Endothelial cell of umbilical vein (primary cell): ENCODE measurements at regions not wholly inside any gene's neighbourhood (a gene's known extent, or its start where the extent isn't known, plus 50 kb on each side); places are given as distances from the start of the nearest gene placed in this dataset.

Experiments
- BruUV-seq: library from RNA; stranded (reverse); fragments of 400-500 nt; replicated peaks from 2 replicates; lab custom pipeline; 2021; lab: Mats Ljungman, UMichigan
- CTCF ChIA-PET: fragments of 300-600, 350-600 bp; sonication (Branson Sonifier 250); formaldehyde crosslinking; loops from one replicate; lab custom pipeline; 2021; ENCODE audit warnings: antibody characterized with exemption, inconsistent platforms; lab: Charles Lee
- POLR2A ChIA-PET: fragments of 300-600, 350-600 bp; sonication (Branson Sonifier 250); formaldehyde crosslinking; loops from one replicate; lab custom pipeline; 2021; ENCODE audit warnings: antibody characterized with exemption, inconsistent platforms; lab: Charles Lee
- DNase-seq: peaks from one replicate; pipeline ENCODE4 v3.0.0-alpha.2; 2011; ENCODE audit warnings: low read depth, low spot score
- FAIRE-seq: peaks from 2 replicates; lab custom pipeline; 2011; peaks lifted over from hg19 to GRCh38; lab: Jason Lieb, UNC
- H2AFZ ChIP-seq: 2 replicates; pipeline ENCODE4 v1.6.0; 2012; ENCODE audit warnings: low read depth, low read length, control low read depth, inconsistent platforms
- H3K27ac ChIP-seq: 2 replicates; pipeline ENCODE4 v1.5.1; 2011; ENCODE audit warnings: low read depth, mild to moderate bottlenecking, control low read depth, low read length, moderate library complexity; ENCODE audit not compliant: insufficient read depth
- H3K27me3 ChIP-seq, 2 experiments: 2 replicates each; pipeline versions ENCODE4 v1.6.0 to v1.6.1; 2011; ENCODE audit warnings: low read length in 2 of 2, mixed read lengths in 1 of 2; ENCODE audit not compliant: control insufficient read depth in 2 of 2, insufficient read depth in 2 of 2
- H3K36me3 ChIP-seq, 2 experiments: 2 replicates in 1 of 2; 3 replicates in 1 of 2; pipeline ENCODE4 v1.5.1; 2011; ENCODE audit warnings: low read length in 2 of 2, mild to moderate bottlenecking in 1 of 2, moderate library complexity in 1 of 2; ENCODE audit not compliant: control insufficient read depth in 2 of 2, insufficient read depth in 2 of 2; ENCODE audit errors: extremely low read depth in 1 of 2
- H3K4me1 ChIP-seq: 3 replicates; pipeline ENCODE4 v1.5.1; 2011; ENCODE audit warnings: mild to moderate bottlenecking, low read length; ENCODE audit not compliant: control insufficient read depth, insufficient read depth; ENCODE audit errors: extremely low read depth
- H3K4me2 ChIP-seq: 2 replicates; pipeline ENCODE4 v1.6.1; 2011; ENCODE audit warnings: low read length, control low read depth, mixed read lengths; ENCODE audit not compliant: insufficient read depth
- H3K4me3 ChIP-seq, 3 experiments: fragments of 200-600 bp in 1 of 3; sonication (generic), shearing (Covaris generic) in 1 of 3; replicated peaks in 1 of 3; 2 replicates each; pipeline ENCODE4 v1.5.1; 2011 to 2016; ENCODE audit warnings: control low read depth in 3 of 3, low read length in 3 of 3, mild to moderate bottlenecking in 2 of 3, inconsistent platforms in 1 of 3, low read depth in 1 of 3, moderate library complexity in 1 of 3; ENCODE audit not compliant: insufficient read depth in 1 of 3
- H3K79me2 ChIP-seq: 2 replicates; pipeline ENCODE4 v1.6.0; 2012; ENCODE audit warnings: low read length, inconsistent platforms; ENCODE audit not compliant: control insufficient read depth, insufficient read depth
- H3K9ac ChIP-seq: replicated peaks from 2 replicates; pipeline ENCODE3; 2011; ENCODE audit warnings: low read length, control low read depth; ENCODE audit not compliant: insufficient read depth; ENCODE audit errors: extremely low read depth
- H3K9me1 ChIP-seq: replicated peaks from 3 replicates; pipeline ENCODE4 v1.6.0; 2011; ENCODE audit warnings: mild to moderate bottlenecking, low read length; ENCODE audit not compliant: control insufficient read depth, insufficient read depth; ENCODE audit errors: extremely low read depth
- H3K9me3 ChIP-seq: replicated peaks from 2 replicates; pipeline ENCODE4 v1.5.1; 2012; ENCODE audit warnings: low read length, inconsistent platforms; ENCODE audit not compliant: control insufficient read depth, insufficient read depth
- H4K20me1 ChIP-seq: replicated peaks from 2 replicates; pipeline ENCODE3; 2011; ENCODE audit warnings: mild to moderate bottlenecking, low read length; ENCODE audit not compliant: control insufficient read depth, insufficient read depth; ENCODE audit errors: extremely low read depth
- EZH2 ChIP-seq: IDR thresholded peaks from 2 replicates; pipeline ENCODE4 v1.6.1; 2012; ENCODE audit warnings: borderline replicate concordance, low read depth, mild to moderate bottlenecking, moderate library complexity, low read length, inconsistent platforms; ENCODE audit not compliant: severe bottlenecking
- FOS ChIP-seq: IDR thresholded peaks from 2 replicates; pipeline ENCODE4 v1.6.1; 2011; ENCODE audit warnings: mild to moderate bottlenecking, low read length, moderate library complexity, borderline replicate concordance; ENCODE audit not compliant: insufficient read depth
- GATA2 ChIP-seq: IDR thresholded peaks from 2 replicates; pipeline ENCODE4 v1.7.0; 2011; ENCODE audit warnings: low read depth, mild to moderate bottlenecking, moderate library complexity, mixed read lengths, low read length; ENCODE audit not compliant: insufficient read length, insufficient read depth
- JUN ChIP-seq: IDR thresholded peaks from 2 replicates; pipeline ENCODE4 v1.6.1; 2011; ENCODE audit warnings: borderline replicate concordance, low read depth; ENCODE audit not compliant: insufficient read length, insufficient read depth
- MYC ChIP-seq: IDR thresholded peaks from one replicate; pipeline ENCODE4 v1.6.1; 2011; ENCODE audit warnings: mild to moderate bottlenecking, low read depth, low read length
- POLR2A ChIP-seq: IDR thresholded peaks from 2 replicates; pipeline ENCODE4 v1.6.1; 2012; ENCODE audit warnings: low read depth, mild to moderate bottlenecking, control low read depth, low read length
- POLR2AphosphoS5 ChIP-seq: IDR thresholded peaks from 2 replicates; pipeline ENCODE4 v1.6.1; 2012; ENCODE audit warnings: low read depth, mild to moderate bottlenecking, control low read depth, low read length, moderate library complexity; ENCODE audit not compliant: insufficient read depth
- dilution Hi-C: fragments of 300-500 bp; cut with MboI; formaldehyde crosslinking; loops from one replicate; pipeline ENCODE4 v1.15.0; 2019; ENCODE audit warnings: low sequenced_read_pairs; ENCODE audit not compliant: extremely low pct_ligation_motif_present
- intact Hi-C: fragments of 100-400 bp; cut with micrococcal nuclease; formaldehyde crosslinking; loops from one replicate; pipeline ENCODE4 v1.10.0; 2022
- TF ChIP-seq, protein P1 (sequence below), 2 donors: IDR thresholded peaks; 1 replicate in 1 of 2; 2 replicates in 1 of 2; pipeline ENCODE4 v1.5.1; 2011; ENCODE audit warnings: low read length in 2 of 2, mild to moderate bottlenecking in 2 of 2, moderate library complexity in 2 of 2, control low read depth in 1 of 2, inconsistent platforms in 1 of 2, low read depth in 1 of 2; ENCODE audit not compliant: insufficient read depth in 1 of 2; ENCODE audit errors: extremely low read depth in 1 of 2
- TF ChIP-seq, protein P2 (sequence below): IDR thresholded peaks from 2 replicates; pipeline ENCODE4 v1.6.1; 2011; ENCODE audit not compliant: insufficient read depth, insufficient read length

DNA sequence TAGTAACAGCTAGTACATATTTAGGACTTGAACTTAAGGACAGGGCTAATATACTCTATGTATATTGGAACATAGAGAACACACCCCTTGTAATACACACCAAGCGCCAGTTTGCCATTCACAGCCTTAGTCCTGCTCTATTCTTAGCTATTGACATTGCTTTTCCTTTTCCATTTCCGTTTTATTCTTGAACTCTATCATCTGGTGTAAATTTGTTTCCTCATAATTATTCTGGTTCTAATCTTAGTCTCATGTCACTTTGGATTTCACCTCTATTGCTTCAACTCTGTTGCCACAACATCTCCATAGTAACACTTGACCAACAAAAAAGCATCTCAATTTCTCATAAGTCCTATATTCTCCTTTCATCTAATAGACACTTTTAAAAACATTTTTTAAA lies 225.7 kb downstream of the PHLDA1 start:
- Histone ChIP-seq H2AFZ (no peak overlapping the region), H3K4me1 (no peaks in the 10 kb centered on the region), H3K36me3 (no peaks in the 10 kb centered on the region), H3K9me3 (no peaks in the 10 kb centered on the region), H3K4me3 (no peak overlapping the region), H3K27me3 (no peaks in the 10 kb centered on the region), H3K9ac (no peak overlapping the region), H3K9me1 (no peaks in the 10 kb centered on the region), H4K20me1 (no peaks in the 10 kb centered on the region), H3K27ac (no peak overlapping the region), H3K79me2 (no peaks in the 10 kb centered on the region), H3K4me2 (no peak overlapping the region)
- ChIA-PET CTCF (interaction anchor here (0.8 kb wide), 1 partner anchor 26 kb away, joined by 4 read pairs; no protein-coding TSS in a partner anchor), POLR2A (no interaction called here)
- intact Hi-C loops (no loop called here), dilution Hi-C loops (no loop called here)
- TF ChIP-seq, protein P1, sequence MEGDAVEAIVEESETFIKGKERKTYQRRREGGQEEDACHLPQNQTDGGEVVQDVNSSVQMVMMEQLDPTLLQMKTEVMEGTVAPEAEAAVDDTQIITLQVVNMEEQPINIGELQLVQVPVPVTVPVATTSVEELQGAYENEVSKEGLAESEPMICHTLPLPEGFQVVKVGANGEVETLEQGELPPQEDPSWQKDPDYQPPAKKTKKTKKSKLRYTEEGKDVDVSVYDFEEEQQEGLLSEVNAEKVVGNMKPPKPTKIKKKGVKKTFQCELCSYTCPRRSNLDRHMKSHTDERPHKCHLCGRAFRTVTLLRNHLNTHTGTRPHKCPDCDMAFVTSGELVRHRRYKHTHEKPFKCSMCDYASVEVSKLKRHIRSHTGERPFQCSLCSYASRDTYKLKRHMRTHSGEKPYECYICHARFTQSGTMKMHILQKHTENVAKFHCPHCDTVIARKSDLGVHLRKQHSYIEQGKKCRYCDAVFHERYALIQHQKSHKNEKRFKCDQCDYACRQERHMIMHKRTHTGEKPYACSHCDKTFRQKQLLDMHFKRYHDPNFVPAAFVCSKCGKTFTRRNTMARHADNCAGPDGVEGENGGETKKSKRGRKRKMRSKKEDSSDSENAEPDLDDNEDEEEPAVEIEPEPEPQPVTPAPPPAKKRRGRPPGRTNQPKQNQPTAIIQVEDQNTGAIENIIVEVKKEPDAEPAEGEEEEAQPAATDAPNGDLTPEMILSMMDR (IDR thresholded peaks at IDR 0.05; ENCODE audit: extremely low read depth in 1 of 2, insufficient read depth in 1 of 2, low read depth in 1 of 2, low read length in 2 of 2) = no peak
- TF ChIP-seq, protein P2, sequence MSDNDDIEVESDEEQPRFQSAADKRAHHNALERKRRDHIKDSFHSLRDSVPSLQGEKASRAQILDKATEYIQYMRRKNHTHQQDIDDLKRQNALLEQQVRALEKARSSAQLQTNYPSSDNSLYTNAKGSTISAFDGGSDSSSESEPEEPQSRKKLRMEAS = no peak
- TF ChIP-seq FOS (no peak), MYC (no peak), JUN (no peak), EZH2 (no peak), POLR2A (no peak), GATA2 (no peak), POLR2AphosphoS5 (no peak)
- DNase-seq (no peak), FAIRE-seq (no peak)
- BruUV-seq = no TSS peak
